NOMO-1 treated with dmso at 0.1 percent for 144 hours (cell line): ENCODE measurements at regions not wholly inside any gene's neighbourhood (a gene's known extent, or its start where the extent isn't known, plus 50 kb on each side); places are given as distances from the start of the nearest gene placed in this dataset.

Source experiments
- DNase-seq: peaks from one replicate; lab custom pipeline; 2025; ENCODE audit not compliant: unreplicated experiment; lab: John Stamatoyannopoulos, UW

DNA sequence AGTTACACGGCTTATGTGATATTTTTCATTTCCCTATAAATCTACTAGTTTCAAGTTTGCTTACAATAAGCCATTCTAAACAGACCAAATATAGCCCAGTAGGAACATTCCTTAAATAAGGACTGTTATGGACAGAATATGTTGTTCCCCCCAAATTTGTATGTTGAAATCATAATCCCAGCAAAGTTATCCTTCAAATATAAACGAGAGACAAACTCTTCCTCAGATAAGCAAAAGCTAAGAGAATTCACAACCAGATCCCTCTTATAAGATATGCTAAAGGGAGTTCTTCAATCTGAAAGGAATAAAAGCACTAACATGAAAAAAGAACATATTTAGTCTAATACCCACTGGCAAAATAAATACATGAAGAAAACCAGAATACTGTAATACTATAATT lies 795.5 kb upstream of the GJE1 start:
- no peak for DNase-seq

DNA sequence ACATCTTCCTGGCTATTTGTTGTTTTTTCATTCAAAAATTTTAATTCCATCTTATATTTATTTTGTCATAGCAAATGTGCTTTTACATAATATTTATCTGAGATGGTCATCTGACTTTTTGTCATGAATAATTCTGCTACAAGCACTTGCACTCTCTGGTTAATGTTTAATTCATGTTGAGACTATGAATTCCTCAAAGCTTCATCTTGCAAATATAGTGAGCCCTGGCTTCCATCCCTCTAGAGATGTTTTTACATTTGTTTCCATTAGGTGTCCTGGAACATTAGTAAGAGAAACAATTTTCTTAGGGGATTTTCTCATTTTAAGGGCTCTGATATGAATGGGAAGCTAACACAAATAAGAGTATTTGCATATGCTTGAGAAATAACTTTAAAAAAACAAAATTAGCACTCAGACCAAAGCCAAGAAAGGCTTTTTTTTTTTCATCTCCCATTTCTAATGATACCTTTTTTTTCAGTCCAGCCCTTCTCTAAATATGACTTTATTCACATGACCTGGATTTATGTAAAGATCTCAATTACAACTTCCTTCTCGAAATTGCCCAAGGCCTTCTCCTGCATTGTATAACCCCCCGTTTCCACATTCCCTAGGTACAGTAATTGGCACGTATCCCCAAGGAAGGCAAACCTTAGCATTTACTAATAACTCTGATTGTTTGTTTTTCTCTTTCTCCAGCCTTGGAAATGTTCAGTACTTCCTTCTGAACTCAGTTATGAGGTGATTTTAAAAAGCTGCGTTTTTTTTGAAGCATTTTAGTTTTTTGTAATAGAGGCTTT lies 797.0 kb upstream of the GJE1 start:
- no peak for DNase-seq

DNA sequence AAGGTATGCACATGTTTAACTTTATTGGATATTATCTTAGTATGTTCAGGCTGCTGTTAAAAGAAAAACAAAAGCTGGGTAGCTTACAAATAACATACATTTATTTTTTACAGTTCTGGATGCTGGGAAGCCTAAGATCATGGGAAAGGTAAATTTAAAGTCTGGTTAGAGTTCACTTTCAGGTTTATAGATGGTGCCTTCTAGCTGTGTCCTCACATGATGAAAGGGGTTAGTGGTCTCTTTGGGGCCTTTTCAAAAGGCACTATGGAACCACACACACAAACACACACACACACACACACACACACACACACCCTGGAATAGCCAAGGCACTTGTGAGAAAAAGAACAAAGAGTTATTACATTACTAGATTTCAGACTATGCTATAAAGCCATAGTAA lies 805.8 kb upstream of the GJE1 start:
- DNase-seq = no peak

DNA sequence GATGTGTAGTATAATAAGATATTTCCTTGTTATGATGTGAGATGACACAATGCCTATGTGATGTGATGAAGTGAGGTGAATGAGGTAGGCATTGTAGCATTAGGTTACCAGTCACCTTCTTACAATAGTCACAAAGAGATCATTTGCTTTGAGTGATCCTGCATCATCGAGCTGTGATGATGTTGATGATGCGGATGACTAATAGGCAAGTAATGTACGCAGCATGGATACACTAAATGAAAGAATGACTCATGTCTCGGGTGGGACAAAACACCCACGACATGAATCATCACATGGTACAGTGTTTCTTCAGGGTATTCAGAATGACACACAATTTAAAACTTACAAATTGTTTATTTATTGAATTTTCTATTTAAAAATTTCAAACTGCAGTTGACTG lies 806.3 kb upstream of the GJE1 start:
- no peak for DNase-seq

DNA sequence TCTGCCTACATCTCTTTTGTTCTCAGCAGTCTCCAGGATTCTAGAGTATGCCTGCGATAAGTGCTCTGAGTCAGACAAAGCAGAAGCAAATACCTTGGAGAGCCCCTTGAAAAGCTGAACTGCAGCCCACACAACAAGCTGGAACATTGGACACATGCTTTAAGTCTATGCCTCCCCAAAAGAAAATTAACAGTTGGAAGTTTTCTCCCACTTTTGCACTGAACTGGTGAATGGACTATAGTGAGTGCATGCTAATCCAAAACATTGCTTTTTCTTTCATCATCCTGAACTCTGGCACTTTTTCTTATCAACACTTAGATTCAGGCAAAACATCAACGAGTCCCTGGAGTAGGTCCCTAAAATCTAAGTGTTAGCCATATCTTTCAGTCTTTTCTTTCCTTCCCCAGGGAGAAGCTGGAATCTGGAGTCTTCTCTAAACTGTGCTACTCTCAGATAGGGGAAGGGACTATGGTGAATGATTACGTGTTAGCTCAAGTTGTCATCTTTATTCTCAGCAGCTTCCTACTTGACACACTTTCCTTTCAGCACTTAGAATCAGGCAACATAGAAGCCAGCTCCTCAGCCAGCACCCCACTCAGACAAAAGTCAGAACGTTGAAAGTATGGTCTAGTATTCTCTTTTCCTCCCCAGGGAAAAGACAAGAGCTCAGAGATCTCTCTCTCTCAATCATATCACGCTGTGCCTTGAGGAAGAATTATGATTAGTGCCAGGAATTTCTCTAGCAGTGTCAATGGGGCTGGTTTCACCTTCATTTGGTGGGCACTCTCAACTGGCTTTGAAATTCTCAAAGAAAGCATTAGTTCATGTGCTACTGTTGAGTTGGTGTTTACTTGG lies 811.0 kb upstream of the GJE1 start:
- DNase-seq = no peak

DNA sequence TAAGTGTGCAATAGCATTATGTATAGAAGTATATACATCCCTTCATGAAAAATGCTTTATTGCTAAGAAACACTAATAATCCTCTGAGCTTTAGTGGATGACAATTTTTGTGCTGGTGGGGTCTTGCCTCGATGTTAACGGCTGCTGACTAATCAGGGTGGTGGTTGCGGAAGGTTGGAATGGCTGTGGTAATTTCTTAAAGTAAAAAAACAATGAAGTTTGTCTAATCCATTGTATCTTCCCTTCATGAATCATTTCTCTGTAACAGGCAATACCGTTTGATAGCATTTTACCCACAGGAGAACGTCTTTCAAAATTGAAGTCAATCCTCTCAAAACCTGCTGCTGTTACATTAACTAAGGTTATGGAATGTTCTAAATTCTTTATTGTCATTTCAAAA lies 816.5 kb upstream of the GJE1 start:
- no peak for DNase-seq

DNA sequence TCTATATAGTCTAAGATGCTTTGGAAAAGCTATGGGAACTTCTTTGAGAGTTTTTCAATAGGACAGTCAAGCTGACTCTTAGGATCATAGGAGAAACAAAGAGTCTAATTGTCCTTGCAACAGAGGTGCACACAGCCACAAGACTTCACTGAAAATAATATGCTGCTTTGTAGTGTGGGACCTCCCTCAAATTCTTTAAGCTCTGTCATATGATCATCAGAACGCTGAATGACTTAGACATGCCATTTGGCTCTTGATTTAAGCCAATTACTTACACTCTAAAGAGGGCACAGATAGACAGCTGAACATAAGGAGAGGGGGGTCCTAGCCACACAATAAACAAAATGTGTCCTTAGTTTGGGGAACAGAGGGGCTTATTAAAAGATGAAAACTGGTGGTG lies 818.7 kb upstream of the GJE1 start:
- DNase-seq = no peak

DNA sequence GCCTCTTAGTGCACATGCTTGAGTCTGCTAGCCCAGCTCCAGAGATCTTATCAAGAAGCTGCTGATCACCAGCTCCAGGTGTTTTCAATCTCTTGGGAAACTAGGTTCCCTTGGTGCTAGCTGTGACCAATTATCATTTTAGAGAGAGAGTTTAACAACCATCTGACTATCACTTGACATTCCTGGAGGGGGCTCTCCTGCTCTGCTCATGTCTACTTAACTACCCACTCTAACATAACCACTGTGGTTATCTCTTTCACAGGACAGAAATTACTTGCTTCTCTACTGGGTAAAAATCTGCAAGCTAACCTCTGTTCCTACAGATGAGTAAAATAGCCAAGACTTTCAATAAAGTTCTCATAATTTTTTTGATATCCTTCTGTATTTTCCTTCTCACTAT lies 823.4 kb upstream of the GJE1 start:
- DNase-seq = no peak

DNA sequence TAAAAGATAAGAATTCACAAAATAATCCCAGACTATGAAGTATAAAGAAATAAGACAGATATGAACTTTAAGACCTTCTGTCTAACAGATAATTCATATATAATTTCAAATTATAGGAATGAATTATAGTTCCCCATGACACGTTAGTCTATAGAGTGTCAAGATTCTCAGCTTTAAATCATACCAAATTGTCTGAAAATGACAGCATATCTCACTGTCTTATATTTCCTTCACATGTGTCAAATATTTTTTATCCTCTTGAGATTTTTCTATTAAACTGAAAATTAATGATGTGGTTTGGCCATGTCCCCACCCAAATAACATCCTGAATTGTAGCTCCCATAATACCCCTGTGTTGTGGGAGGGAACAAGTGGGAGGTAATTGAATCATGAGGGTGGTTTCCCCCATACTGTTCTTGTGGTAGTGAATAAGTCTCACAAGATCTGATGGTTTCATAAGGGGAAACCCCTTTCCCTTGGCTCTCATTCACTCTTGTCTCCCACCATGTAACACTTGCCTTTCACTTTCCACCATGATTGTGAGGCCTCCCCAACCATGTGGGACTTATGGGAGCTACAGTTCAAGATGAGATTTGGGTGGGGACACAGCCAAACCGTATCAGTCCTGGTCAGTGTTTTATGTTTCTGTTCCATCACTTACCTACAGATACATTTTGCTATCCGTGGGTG lies 825.3 kb upstream of the GJE1 start:
- no peak for DNase-seq

DNA sequence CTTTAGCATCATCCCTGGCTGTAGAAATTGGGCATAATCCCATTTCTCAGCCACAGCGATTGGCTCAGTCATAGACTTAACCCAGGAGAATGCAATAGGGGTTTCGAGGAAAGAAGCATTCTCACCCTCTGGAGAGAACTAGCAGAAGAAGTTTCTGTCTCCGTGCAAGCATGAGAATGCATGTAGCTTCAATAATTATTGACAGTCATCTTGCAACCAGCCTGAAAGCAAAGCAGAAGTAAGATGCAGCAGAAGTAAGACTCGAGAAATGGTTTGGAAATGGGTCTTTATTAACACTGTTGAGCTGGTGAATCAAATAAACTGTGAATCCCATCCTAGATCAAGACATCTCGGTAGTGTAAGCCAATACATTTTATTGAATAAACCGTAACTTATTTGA lies 828.8 kb upstream of the GJE1 start:
- no peak for DNase-seq

DNA sequence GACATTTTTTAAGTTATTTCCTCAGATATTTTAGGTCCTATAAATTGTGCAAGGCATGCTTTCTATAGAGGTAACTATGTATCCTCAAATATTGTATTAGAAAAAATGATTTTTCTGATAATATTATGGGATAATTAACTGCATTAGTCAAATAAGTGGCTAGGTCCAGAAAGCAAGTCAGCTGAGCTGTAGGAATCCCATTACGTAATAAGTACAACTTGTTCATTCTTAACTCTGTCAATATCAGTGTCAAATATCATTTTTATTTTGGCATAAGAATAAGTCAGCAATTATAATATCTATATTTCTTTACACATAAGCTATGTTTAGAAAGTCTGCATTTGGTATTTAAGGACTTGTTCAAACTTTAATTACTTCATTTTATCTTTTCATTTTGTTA lies 830.9 kb upstream of the GJE1 start:
- DNase-seq = no peak

DNA sequence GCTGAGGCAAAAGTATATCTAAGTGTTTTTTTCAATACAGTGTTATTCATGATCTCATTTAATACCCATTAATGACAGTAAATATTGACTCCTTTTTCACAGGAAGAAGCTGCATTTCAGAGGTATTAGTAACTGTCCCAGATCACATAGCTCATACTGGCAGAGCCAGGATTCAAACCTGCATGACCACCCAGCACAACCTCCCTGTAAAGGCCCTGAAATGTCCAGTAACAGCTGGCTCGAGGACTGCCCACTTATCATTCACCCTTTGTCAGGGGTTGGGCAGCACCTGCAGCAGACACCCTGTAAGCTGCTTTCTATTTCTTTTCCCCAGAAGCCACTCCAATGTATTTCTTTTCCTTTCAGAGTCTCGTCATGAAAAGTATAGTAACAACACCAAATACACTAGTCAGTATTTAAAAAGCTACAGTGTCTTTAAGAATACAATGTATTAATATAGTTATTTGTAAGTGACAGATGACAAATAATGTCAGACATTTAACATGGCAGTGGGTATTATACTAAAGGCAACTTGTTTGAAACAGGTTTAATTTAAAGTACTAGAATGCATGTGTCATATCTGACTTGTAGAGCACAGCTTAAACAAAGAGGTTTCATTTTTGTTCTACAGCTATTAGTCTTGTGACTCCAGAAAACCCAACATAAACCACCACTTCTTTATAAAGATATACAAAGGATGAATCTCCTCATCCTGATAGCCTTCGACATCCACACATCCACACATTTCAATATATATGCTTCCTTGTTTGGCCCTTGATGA lies 841.6 kb upstream of the GJE1 start:
- DNase-seq = no peak

DNA sequence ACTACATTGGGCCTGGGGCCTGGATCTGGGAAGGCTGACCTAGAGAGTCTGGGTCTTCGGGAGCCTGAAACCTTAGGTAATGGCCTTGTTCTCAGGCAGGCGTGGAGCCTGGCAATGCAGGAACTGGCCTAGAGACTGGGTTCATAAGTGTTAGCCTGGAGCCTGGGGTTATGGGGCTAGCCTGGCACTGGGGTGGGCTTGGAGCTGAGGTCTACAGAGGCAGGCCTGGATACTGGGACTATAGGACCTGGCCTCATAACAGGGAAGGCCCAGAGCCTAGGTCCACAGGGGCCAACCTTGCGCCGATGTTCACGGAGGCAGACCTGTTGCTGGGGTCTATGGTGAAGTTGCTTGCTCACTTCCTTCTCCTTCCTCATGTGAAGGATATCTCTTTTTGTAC lies 843.8 kb upstream of the GJE1 start:
- DNase-seq = no peak

DNA sequence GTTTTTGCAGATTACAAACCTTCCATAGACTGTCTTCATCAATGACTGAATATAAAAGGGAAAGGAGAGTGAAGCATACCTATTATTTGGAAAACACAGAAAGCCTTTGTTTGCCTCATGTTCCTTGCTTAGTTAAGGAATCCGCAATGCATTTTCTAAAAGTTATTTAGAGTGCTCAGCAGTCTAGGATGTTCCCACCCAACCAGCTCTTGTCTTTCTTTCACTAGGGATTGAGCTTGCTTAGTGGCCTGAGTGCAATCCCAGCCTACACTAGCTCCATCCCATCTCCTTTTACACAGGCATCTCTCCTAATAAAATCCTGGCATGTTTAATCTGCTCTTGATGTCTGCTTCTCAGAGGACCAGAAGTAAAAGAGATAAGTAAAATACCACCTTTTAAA lies 850.5 kb upstream of the GJE1 start:
- DNase-seq = no peak

DNA sequence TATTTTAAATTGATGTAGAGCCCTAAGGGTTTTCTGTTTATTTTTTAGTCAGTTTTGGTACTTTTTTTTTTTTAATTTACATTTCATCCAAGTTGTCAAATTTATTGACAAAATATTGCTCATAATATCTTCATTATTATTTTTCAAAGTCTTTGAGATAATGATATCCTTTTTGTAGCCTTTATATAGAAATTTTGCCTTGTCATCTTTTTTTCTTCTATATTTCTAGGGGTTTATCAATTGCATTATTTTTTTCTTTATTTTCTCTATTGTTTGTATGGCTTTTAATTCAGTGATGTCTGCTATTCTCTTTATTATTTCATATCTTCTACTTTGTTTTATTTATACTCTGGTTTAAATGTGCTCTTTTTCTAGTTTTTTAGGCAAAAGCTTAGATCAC lies 863.0 kb upstream of the GJE1 start:
- no peak for DNase-seq

DNA sequence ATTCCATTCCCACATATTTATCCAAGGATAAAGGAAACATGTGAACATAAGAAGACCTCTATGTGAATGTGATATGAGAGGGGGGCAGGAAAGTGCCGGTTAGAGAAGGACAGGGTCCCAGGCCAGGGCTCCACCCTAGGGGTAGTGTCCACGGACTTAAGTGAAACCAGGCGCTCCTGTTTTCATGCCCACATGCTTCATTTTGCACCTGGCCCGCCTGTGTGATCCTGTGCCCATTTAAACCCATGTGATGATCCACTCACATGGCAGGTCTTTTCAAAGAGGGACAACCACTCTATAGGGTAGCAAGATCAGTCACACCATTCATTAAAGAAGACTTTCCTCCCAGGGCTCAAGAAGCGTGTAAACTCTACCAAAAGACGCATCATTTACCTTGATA lies 865.3 kb upstream of the GJE1 start:
- no peak for DNase-seq

DNA sequence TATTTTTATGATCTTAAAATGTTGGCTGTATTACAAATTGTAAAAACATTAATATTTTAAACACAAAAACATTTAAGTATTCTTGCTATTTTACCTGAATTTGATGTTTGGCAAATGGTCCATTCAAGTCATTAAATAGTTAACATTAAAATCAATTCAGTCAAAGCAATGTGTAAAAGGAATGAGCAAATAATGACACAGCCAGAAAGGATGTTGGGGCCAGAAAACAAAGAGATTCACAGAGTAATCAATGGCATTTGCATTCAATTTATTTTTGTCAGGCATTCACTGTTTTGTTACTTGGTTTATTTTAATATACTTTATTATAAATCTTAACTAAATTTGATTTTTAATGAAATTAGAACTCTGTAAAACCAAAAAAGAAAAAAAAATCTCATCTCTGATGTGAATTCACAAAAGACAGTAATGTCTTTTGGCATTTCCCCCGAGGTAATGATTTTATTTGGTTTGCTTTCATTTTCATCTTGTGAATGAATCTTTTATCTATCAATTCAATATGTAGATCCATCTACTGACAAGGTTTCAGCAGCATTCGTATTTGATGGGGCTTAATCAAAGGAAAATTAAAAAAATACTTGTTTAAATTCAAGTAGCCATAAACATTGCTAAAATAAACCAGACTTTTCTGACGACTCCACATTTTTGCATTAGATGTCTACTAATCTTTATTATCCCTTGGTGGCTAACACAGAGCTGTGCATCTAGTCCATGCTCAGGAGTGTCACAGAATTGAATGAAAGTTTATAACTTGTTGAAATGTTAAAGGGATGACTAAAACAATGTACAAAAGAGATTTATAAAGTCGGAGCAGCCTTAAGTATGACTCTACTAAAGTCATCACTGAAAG lies 866.7 kb upstream of the GJE1 start:
- no peak for DNase-seq

DNA sequence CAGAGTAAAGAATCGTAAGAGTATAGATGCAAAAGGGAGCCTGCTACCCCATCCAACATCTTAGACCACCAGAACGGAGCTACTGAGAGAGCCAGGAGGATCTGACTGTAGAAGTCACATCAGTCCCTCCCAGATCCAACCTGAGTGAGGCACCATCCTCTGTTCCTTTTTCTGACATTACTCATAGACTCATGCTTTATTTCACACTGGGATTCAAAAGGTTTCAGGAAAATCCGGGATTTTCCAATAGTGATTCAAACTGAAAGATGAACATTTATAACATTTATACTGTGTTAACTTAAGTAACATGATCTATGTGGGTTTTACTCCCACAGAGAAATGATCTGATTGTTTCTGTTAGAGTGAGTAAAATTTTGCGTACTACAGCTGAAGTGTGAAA lies 868.6 kb upstream of the GJE1 start:
- DNase-seq = no peak

DNA sequence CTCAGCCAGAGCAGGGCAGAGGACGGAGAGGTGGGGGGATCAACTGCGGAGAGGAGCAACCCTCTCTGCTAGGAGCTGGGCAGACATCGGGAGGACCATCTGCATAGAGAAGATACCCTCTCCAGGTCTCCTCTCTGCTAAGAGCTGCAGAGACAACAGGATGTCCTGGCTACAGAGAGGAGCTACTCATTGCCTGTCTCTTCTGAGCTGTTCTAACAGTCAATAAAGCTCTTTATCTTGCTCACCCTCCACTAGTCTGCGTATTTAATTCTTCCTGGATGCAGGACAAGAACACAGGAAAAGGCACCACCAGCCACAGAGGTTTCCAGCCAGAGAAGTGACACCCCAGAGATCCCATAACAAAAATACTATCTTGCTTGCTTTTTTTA lies 871.1 kb upstream of the GJE1 start:
- DNase-seq = no peak

DNA sequence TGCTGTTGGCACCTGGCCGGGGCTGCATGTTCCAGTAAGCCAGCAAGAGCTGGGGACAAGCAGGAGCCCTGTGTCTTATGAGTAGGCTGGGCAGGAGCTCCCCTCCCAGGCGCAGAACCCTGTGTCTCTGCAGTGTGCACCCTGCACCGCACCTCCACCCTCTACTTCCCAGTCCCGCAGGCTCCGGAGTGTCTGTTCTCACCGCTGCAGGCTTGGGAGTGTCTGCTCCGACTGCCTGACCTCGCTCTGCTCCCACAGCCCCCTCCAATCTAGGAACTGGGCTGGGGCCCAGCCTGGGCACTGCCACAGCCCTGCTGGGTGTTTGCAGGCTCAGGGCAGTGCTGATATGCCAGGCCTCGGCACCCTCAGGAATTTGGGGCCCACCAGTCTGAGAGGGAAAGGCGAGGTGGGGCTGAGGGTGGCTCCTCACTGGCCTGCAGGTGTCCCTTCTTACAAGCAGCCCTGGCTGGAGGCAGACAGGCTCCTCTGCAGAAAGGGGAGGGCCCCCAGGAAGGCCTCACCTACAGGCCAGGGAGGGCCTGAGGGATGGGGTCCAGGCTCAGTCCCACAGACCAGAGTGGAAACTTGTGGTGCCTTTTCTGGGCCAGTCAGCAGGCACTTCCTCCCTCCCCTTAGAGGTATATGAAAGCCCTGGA lies 871.6 kb upstream of the GJE1 start:
- DNase-seq = no peak
